GM18520 (cell line): ENCODE measurements at regions not wholly inside any gene's neighbourhood (a gene's known extent, or its start where the extent isn't known, plus 50 kb on each side); places are given as distances from the start of the nearest gene placed in this dataset.
A peak's percentile ranks its signal among the peaks of the same experiment; 100 is the strongest.

Experiments used
- ATAC-seq: cut with Tn5 transposase; IDR thresholded peaks from one replicate; pipeline ENCODE4 v1.9.1; 2021; ENCODE audit not compliant: unreplicated experiment

DNA sequence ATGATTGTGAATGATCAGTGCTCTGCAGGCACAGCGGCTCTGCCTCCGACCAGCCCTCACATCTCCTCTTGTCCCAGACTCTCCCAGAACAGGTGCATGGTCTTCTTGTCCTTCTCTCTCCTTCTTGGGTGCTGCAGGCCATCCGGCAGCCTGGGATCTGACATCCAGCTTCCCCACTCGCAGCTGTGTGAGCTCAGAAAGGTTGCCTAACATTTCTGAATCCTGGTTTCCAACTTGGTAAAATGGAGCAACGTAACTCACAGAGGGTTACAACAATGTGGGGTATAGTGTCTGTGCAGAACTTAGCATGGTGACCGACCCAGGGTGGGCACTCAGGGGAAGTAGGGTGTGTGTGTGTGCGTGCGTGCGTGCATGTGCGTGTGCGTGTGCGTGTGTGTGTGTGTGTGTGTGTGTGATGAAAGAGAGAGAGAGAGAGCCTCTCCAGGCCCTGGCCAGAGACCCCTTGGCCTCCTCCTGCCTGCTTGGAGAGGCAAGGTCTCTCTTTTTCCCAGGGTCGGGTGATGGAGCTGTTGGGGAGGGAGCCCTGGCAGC is 110.1 kb downstream of the SNX5 start:
- ATAC-seq = no peak

DNA sequence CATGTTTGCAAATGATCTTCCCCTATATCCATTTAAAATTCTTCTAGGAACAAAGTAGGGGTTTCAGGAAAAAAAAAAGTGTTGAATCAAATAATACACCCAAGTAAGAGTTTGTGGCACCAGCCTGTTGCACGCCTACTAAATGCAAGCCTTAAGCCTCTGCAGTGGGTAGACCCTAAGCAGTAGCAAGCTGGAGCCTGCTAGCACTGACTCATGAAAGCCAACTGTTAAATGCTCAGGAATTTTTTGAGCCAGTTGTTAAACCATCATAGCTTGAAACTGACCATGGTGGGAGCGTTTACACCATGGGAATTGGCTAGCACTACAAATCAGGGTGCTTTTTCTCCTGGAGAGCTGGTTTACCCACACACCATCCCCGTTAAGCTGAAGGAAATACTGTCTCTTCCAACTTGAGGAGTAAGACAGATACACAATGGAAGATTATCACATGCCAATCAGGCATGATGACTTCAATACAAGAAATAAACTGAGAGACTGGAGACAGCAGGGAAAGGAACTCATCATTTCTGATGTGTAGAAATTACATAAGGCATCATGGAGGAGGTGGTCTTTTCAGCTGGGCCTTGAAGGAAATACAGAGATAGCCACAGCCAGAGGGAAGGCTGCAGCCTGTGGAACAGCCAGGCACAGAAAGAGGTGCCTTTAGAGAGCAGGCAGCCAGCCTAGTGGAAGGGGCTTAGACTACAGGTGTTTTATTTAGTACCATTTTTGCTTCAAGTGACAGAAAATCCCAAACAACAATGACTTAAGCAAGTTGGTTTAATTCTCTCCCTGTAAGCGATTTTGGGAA is 110.8 kb downstream of the SNX5 start:
- no peak for ATAC-seq

DNA sequence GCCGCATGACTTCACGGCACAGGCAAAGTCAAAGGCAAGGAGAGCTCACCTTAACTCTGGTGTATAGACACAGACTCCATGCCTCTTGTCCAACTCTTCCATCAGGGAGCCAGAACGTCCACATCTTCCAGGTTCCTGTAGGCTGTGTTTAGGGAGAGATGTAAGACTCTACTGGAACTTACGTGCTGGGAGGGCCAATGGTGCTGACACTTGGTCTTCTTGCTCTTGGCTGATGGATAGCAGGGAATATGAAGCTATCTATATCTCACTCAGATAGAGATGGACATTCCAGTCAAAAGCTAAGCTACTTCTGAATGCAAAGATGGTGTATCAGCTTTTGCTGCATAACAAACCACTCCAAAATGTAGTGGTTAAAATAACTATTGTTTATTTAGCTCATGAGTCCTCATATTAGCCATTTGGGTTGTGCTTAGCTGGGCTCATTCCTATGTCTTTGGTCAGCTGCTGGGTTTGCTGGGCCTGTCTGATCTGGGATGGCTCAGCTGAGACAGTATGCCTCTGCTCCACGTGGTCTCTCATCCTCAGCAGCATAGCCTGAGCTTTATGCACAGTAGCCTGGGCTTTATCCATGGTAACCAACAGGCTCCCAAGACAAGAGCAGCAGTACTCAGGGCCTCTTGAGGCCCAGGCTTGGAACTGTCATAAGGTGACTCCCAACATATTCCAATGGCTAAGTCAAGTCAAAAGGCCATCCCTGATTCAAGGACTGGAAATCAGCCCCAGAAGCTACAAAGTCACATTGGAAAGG is 111.6 kb downstream of the SNX5 start:
- ATAC-seq = no peak

DNA sequence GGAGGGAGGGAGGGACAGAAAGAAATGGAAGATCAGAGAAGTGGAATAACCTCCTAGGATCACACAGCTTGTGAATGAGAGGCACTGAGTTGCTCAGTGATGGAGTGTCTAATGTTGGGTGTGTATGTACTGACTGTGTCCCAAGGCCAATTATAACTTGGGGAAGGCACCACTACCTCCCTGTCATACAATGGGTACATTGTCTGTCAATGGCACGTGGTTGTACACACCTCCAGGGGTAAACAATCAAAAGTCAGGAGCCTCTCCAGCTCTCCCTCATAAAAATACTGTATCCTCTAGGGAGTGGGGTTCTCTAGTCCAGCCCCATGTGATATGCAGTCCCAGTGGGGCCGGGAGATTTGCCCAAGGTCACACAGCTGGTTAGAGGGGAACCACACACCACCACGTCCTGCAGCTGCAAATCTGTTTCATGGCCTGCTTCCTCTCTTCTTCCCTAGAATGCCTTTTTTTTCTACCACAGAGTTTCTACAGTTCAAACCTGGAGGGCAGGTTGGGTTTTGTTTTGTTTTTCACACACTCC is 112.5 kb downstream of the SNX5 start:
- peak; percentile 62 for ATAC-seq

DNA sequence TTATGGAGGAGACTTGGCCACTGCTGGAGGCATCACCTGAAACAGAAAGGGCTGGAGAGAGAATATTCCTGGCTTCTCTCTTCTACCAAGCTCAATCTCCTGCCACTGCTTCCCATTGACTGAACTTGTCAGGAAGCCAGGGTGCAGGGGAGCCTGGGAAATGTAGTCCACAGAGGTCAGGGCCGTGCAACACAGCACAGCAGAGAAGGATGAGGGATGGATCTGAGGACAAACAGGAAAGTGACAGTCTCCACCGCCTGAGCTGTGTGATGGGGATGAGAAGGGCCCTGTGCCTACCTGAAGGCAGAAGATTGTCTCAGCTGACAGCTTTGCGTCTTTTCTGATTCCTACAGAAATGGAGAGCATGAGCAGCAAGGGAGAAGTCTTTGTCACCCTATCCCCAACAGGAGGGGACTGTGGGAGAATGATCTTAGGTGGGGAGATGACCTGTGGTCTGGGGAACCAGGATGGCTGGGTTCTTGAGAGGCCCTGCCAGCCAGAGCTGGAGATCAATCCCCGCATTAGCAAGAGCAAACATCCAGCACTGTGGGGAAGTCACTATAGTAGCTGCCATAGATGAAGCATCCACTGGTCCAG is 114.2 kb downstream of the SNX5 start:
- no peak for ATAC-seq

DNA sequence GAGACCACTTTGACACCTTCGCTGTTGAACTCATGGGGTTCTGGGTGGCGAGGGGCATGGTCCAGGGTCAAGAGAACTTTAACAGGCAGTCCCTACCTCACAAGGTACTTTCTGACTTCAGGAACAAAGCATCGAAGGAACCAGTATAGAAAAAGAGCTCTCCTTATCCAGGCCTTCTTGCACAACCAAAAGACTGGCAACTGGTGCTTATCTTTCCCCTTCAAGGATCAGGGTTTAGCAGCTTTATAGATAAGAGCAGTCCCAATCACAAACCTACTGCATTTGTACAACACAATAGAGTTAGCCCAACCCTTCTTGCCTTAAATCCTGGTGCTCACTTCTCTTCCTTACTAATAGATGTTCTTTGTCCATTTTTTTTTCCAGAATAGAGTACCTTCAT is 116.3 kb downstream of the SNX5 start:
- ATAC-seq = no peak

DNA sequence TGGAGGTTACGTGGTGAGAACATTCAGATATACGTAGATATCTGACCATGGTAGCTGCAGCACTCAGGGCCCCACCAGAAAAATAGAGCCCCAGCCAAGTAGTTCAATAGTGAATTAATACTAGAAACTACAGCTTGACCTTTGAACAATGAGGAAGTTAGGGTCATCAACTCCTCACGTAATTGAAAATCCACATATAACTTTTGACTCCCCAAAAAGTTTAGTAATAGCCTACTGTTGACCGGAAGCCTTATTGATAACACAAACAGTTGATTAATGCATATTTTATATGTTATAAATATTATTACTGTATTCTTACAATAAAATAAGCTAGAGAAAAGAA is 117.9 kb downstream of the SNX5 start:
- ATAC-seq = no peak

DNA sequence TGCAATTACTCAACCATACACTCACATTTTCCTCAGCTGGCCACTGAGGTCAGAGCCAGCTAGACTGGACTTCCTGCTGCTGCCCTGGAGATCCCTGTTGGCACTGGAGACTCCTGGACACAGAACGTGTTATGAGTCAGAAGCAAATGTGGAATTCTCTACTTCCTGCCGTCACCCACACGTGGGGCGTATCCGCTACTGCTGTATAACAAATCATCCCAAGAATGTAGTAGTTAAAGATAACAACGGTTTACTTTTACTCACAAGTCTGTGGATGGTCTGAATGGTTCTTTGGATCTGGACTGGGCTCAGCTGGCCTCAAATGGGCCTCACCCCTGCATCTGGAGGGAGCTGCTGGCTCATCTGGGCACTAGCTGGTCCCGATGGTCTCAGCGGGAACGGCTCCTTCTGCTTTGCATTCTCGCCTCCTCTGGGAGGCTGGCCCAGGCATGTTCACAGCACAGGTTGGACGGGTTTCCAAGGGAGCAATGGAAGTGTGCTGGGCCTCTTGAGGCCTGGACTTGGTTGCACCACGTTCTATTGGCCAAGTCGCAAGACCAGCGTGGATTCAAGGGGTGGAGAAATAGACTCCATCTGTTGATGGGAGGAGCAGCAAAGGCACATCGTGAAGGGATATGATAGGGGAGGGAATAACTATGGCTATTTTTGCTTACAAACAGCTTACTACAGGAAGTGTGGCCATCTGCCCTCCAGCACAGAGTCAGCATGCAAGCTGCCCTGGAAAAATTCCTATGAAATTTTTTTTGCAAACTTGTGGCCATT is 118.5 kb downstream of the SNX5 start:
- no peak for ATAC-seq

DNA sequence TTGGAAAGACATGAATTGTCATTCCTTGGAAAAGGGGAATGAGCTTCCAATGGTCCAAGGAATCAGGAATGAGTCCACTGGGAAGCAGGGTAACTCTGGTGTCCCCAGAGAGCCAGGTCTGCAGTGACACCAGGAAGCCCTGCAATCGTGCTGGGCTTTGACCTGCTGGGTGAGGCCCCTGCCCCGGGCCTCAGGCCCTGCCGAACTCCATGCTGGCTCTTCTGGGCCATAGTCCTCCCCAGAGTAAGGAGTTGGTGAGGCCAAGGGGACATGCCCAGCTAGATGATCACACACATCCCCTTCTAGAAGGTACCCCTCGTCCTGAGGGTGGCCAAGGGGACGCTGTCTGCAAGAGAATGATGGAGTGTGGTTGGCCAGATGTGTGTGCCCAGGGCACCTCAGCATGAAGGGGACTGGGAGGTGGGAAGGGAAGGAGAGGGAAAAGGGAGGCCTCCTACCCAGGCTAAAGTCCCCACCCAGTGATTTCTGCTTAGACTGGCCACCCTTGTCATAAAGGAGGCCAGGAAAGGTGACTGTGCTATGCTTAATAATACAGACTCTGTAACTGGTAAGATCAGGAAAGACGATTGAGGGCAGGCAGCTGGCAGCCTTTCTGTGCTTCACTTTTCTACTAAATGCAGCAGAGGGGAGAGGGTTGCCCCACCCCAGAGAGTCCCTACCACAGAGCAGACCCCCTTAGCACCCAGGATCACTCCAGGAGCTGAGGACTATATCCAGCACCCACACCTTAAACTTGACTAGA is 119.3 kb downstream of the SNX5 start:
- no peak for ATAC-seq

DNA sequence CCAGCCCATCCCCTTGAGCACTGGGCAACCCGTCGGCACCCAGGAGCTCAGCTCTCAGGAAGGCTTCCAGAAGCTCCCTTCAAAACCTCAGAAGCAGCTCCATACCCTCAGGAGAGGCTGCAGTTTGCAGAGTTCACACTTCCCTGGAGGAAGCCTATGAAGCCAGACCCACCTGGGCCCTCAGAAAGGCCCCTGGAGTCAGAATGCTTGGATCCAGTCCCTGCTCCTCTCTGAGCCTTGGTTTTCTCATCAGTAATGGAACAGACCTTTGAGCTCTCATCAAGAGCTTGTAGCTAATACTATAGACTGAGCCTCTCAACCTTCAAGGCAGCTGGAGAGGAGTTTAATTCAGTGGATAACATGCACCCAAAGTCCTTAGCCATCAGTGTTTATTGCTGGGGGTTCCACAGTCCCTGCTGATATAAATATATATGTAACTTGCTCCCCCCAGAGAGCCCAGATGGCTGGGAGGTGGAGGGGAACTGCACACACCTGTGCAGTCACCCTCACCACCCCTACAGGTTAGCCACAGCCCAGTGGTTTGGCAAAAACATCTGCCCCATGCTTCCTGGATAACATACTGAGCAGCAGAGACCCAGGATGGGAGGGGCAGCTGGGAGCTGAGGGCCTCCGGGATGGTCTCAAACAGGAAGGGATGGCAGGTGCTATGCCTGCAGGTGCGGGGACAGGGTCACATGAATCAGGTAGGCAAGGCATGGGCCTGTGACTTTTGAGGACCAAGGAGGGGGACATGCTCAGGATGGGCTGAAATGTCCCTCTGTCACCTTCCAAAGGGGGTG is 120.1 kb downstream of the SNX5 start:
- ATAC-seq = no peak

DNA sequence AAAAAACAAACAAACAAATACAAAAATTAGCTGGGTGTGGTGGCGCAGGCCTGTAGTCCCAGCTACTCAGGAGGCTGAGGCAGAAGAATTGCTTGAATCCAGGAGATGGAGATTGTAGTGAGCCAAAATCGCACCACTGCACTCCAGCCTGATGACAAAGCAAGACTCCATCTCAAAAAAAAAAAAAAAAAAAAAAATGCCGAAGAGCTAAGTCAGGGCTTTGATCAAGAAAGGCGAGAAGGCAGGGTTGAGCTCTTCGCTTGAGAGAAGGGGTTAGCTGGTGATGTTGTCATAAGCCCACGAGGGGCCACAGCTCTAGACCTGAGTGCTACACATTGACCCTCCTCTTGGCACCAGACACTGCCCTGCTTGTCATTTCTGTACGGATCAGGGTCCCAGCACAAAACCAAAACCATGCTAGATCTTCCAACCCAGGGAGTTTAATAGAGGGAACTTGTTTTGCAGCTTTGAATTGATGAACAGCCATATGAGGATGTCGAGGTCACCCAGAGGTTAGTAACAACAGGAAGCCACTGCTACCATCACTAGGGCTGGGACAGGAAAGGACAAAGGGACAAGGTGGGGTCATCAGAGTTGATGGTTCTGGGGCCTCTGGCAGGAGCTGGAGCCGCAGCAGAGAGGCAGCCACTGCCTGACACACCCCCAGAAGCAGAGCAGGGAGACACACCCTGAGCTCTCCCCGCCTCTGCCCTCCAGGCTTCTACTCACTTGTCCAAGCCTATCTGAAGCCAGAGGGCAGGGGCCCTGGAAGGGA is 122.7 kb downstream of the SNX5 start:
- ATAC-seq = no peak

DNA sequence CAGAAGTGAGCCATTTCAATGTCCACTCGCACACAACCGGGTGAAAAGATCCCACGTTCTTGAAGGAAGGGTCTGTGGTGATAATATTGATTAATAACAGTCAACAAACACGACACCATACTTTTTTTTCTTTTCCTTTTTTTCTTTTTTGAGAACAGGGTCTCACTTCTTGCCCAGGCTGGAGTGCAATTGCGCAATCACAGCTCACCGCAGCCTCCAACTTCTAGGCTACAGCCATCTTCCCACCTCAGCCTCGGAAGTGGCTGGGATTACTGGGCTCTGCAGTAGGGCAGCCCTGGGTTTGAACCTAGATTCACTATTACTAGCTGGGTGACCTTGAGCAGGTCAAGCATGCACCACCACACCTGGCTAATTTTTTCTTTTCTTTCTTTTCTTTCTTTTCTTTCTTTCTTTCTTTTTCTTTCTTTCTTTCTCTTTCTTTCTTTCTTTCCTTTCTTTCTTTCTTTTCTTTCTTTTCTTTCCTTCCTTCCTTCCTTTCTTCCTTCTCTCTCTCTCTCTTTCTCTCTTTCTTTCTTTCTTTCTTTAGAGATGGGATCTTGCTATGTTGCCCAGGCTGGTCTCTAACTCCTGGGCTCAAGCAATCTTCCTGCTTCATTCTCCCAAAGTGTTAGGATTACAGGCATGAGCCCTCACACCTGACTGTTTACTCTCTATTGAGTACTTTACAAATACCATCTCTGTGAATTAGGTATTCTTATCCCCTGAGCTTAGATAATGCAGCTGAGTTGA is 123.9 kb downstream of the SNX5 start:
- no peak for ATAC-seq

DNA sequence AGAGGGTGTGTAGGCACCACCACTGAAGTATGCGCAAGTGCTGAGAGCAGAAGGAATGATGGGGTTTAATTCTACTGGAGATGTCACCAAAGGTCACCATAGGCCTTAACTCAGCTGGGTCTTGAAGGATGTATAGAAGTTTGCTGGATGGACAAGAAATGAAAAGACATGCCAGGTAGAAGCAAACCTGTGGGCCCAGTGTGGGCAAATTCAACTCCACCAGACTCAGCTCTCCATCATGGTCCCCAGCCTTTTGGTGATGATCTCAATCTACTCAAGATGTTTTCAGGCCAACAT is 124.5 kb downstream of the SNX5 start:
- ATAC-seq = no peak

DNA sequence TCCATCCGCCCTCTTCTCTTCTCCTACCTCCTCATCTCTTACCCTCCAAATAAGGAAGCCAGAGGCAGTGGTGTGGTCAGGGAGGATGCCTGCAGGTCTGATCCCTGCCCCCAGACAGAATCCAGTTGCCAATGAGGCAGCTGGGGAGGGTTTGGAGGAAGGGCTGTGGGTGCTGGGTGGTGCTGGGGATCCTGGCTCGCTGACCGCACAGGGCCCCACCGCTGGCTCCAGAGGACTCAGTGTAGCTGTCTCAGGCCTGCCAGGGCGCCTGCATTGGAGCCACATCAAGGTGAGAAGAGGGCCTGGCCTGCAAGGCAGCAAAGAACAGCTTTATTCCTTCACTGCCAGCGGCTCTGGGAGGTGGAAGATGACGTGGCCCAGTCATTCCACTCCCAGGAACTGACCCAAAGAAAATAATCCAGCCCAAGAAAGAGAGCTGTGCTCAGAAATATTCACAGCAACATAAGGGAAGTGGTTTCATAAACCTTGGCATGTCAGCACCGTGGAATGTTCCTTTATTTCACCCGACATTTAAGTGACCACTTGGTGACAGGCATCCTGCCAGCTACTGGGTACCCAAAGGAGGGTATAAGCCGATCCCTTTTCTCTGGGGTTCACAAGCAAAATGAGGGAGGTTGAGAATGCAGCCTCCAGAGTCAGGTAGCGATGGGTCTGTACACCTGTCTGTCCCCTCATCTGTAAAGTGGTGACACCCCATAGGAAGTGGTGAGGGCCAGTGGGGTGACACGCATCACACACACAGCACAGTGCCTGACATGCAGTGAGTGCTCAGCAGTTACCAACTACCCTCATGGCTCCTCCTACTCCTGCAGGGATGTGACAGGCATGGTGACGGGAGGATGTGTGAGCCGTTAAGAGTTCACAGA is 125.1 kb downstream of the SNX5 start:
- no peak for ATAC-seq

DNA sequence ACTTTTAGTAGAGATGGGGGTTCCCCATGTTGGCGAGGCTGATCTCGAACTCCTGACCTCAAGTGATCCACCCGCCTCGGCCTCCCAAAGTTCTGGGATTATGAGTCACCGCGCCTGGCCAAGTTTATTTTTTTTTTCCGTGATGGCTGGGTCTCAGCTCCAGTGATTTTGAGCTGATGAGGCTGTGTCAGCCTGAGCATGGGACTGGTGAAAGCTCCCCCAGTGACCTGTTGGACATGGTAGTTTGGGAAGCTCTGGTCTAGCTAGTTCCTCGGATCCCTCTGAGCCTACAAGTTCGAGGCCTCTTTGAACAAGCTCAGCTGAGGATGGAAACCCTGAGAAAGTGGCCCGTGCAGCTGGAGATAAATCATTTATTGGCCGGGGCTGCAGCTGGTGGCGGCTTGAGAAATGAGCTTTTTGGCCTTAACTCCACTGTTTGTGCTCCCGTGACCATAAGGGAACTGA is 126.8 kb downstream of the SNX5 start:
- no peak for ATAC-seq

DNA sequence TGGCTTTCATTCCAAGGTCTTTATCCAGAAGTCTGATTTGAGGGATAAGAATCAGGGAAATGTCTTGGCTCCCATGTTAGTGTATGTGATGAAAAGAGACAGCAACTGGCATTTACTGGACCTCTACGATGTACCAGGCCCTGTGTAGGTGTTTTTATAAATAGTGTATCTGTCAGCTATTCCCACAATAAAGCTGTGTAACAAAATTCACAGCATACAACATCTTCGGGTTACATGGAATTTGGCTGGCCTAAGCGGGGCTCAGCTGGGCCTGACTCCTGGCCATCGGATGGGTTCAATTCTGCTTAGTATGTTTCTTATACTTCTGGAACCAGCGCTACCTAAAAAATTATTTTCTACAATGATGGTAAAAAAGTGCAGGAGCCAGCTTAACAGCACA is 128.2 kb downstream of the SNX5 start:
- no peak for ATAC-seq

DNA sequence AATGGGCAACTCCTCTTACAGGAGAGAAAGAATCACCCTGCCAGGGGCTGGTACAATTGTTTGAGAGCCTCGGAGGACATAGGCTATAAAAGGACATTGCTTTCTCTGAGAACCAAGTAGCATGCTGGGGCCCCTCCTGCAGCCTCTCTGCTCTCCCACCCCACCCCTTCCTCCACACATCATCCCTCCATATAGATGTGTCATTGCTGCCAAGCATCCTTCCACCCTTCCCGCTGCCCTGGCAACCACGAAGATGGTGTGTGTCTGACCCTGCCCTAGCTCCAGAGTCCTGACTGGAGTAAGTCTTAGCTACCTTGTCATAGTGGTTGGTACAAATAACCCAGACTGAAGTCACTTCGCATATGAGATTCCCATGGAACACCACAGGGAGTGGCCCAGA is 129.7 kb downstream of the SNX5 start:
- ATAC-seq = no peak
